Panc1 (cell line): ENCODE measurements at regions not wholly inside any gene's neighbourhood (a gene's known extent, or its start where the extent isn't known, plus 50 kb on each side); places are given as distances from the start of the nearest gene placed in this dataset.

ENCODE experiments used
- ATAC-seq: fragments of 200-7000 bp; cut with Tn5 transposase; 2 replicates; pipeline ENCODE4 v1.9.1; 2020; ENCODE audit warnings: mild to moderate bottlenecking, moderate library complexity
- BruUV-seq: library from RNA; stranded (reverse); fragments of 400-500 nt; replicated peaks from 2 replicates; lab custom pipeline; 2021; lab: Mats Ljungman, UMichigan
- CTCF ChIA-PET: fragments of 300-600 bp; sonication (Branson Sonifier 250); formaldehyde crosslinking; loops from one replicate; lab custom pipeline; 2022; ENCODE audit warnings: antibody characterized with exemption; lab: Charles Lee
- POLR2A ChIA-PET: fragments of 300-600 bp; sonication (Branson Sonifier 250); formaldehyde crosslinking; loops from one replicate; lab custom pipeline; 2022; ENCODE audit warnings: antibody characterized with exemption; lab: Charles Lee
- DNase-seq: peaks from one replicate; pipeline ENCODE4 v3.0.0-alpha.2; 2010; ENCODE audit warnings: low read depth, low spot score
- H3K27ac ChIP-seq: 2 replicates; pipeline ENCODE4 v1.5.1; 2011; ENCODE audit warnings: mild to moderate bottlenecking, low read length, inconsistent platforms
- H3K27me3 ChIP-seq: fragments of 200-500 bp; sonication (Bioruptor generic); 2 replicates; pipeline ENCODE4 v1.6.0; 2014; ENCODE audit warnings: low read length, inconsistent platforms; ENCODE audit not compliant: control insufficient read depth, insufficient read depth
- H3K36me3 ChIP-seq: fragments of 200-500 bp; sonication (Bioruptor generic); 2 replicates; pipeline ENCODE4 v1.5.1; 2014; ENCODE audit warnings: inconsistent platforms, mild to moderate bottlenecking, low read length, moderate library complexity; ENCODE audit not compliant: control insufficient read depth, insufficient read depth
- H3K4me1 ChIP-seq: 2 replicates; pipeline ENCODE4 v1.5.1; 2011; ENCODE audit warnings: inconsistent platforms, mild to moderate bottlenecking, low read length, moderate library complexity; ENCODE audit not compliant: control insufficient read depth, insufficient read depth
- H3K4me3 ChIP-seq, 2 experiments: 2 replicates each; pipeline ENCODE4 v1.5.1; 2011 to 2012; ENCODE audit warnings: low read depth in 2 of 2, low read length in 2 of 2, mild to moderate bottlenecking in 2 of 2, inconsistent platforms in 1 of 2, moderate library complexity in 1 of 2
- H3K9me3 ChIP-seq: fragments of 200-500 bp; sonication (Bioruptor generic); 2 replicates; pipeline ENCODE4 v1.5.1; 2014; ENCODE audit warnings: low read depth, mild to moderate bottlenecking, inconsistent platforms, low read length, moderate library complexity; ENCODE audit not compliant: control insufficient read depth, insufficient read depth
- POLR2AphosphoS5 ChIP-seq: IDR thresholded peaks from 2 replicates; pipeline ENCODE4 v1.6.1; 2012; ENCODE audit warnings: mild to moderate bottlenecking, low read depth, low read length, moderate library complexity
- SIN3A ChIP-seq: IDR thresholded peaks from 2 replicates; pipeline ENCODE4 v1.6.1; 2012; ENCODE audit warnings: low read depth, mild to moderate bottlenecking, low read length, moderate library complexity, borderline replicate concordance; ENCODE audit not compliant: insufficient read depth
- TCF7L2 ChIP-seq: IDR thresholded peaks from 2 replicates; pipeline ENCODE4 v1.6.1; 2011; ENCODE audit warnings: mild to moderate bottlenecking, low read depth, low read length, inconsistent platforms
- in situ Hi-C: cut with HindIII; loops from 2 replicates; pipeline ENCODE4 v1.10.0; 2016; ENCODE audit warnings: low sequenced_read_pairs, low pct_unique_long_range_greater_than_20kb
- intact Hi-C: fragments of 100-400 bp; cut with micrococcal nuclease; formaldehyde crosslinking; loops from one replicate; pipeline ENCODE4 v1.10.0; 2022; ENCODE audit not compliant: unreplicated experiment
- TF ChIP-seq, protein P1 (sequence below), 2 experiments: IDR thresholded peaks; 2 replicates each; pipeline ENCODE4 v1.6.1; 2011 to 2012; ENCODE audit warnings: low read depth in 2 of 2, control low read depth in 1 of 2, low read length in 1 of 2, mild to moderate bottlenecking in 1 of 2, moderate library complexity in 1 of 2; ENCODE audit not compliant: insufficient read depth in 1 of 2
- TF ChIP-seq, protein P2 (sequence below): fragments of 450-650 bp; IDR thresholded peaks from 2 replicates; pipeline ENCODE4 v1.5.1; 2017; ENCODE audit warnings: mild to moderate bottlenecking

DNA sequence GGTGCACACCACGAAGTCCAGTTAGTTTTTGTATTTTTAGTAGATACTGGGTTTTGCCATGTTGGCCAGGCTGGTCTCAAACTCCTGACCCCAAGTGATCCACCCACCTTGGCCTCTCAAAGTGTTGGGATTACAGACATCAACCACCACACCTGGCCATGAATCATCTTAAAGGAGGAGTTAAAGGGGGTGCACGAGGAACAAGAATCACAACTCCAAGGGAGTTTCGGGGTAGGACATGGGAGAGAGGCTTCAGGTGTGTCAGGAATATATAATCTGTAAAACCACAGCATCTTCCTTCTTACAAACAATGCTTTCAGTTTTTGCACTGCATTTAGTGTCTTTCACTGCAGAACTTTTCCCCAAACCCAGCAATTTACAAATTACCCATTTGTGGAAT lies 137.4 kb upstream of the SGK1 start:
- Histone ChIP-seq H3K9me3 (no peaks in the 10 kb centered on the region), H3K36me3 (no peaks in the 10 kb centered on the region), H3K4me3 (no peak overlapping the region), H3K27ac (no peak overlapping the region), H3K4me1 (no peaks in the 10 kb centered on the region), H3K27me3 (no peaks in the 10 kb centered on the region)
- no peak for DNase-seq
- in situ Hi-C loops (no loop called here), intact Hi-C loops (no loop called here)
- ChIA-PET CTCF (no interaction called here), POLR2A (no interaction called here)
- no peak for ATAC-seq
- TF ChIP-seq, protein P1, sequence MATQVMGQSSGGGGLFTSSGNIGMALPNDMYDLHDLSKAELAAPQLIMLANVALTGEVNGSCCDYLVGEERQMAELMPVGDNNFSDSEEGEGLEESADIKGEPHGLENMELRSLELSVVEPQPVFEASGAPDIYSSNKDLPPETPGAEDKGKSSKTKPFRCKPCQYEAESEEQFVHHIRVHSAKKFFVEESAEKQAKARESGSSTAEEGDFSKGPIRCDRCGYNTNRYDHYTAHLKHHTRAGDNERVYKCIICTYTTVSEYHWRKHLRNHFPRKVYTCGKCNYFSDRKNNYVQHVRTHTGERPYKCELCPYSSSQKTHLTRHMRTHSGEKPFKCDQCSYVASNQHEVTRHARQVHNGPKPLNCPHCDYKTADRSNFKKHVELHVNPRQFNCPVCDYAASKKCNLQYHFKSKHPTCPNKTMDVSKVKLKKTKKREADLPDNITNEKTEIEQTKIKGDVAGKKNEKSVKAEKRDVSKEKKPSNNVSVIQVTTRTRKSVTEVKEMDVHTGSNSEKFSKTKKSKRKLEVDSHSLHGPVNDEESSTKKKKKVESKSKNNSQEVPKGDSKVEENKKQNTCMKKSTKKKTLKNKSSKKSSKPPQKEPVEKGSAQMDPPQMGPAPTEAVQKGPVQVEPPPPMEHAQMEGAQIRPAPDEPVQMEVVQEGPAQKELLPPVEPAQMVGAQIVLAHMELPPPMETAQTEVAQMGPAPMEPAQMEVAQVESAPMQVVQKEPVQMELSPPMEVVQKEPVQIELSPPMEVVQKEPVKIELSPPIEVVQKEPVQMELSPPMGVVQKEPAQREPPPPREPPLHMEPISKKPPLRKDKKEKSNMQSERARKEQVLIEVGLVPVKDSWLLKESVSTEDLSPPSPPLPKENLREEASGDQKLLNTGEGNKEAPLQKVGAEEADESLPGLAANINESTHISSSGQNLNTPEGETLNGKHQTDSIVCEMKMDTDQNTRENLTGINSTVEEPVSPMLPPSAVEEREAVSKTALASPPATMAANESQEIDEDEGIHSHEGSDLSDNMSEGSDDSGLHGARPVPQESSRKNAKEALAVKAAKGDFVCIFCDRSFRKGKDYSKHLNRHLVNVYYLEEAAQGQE (IDR thresholded peaks at IDR 0.05; ENCODE audit: insufficient read depth in 1 of 2, low read depth in 2 of 2, low read length in 1 of 2) = no peak
- TF ChIP-seq SIN3A = no peak
- no peak for TF ChIP-seq POLR2AphosphoS5
- TF ChIP-seq TCF7L2 = no peak
- TF ChIP-seq, protein P2, sequence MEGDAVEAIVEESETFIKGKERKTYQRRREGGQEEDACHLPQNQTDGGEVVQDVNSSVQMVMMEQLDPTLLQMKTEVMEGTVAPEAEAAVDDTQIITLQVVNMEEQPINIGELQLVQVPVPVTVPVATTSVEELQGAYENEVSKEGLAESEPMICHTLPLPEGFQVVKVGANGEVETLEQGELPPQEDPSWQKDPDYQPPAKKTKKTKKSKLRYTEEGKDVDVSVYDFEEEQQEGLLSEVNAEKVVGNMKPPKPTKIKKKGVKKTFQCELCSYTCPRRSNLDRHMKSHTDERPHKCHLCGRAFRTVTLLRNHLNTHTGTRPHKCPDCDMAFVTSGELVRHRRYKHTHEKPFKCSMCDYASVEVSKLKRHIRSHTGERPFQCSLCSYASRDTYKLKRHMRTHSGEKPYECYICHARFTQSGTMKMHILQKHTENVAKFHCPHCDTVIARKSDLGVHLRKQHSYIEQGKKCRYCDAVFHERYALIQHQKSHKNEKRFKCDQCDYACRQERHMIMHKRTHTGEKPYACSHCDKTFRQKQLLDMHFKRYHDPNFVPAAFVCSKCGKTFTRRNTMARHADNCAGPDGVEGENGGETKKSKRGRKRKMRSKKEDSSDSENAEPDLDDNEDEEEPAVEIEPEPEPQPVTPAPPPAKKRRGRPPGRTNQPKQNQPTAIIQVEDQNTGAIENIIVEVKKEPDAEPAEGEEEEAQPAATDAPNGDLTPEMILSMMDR = no peak
- BruUV-seq = no TSS peak

DNA sequence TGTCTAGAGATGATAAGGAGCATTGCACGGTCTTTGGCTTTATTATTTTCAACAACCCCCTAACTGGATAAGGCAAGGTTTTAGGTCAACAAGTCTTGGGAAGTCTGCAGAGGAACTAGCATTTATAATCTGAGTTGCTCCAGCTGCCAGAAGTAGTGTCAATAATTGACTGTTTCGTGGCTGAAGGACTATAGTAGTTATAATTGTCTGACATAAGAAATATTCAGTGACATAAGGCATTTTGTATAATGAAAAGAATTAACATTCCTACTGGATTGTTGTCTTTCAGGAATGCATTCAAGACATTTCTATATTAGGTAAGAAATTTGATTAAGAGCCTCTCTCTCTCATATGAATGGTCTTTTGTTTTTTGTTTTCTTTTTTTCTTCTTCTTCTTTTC lies 136.9 kb upstream of the SGK1 start:
- BruUV-seq = no TSS peak
- ChIA-PET POLR2A (no interaction called here), CTCF (no interaction called here)
- Histone ChIP-seq H3K27me3 (no peaks in the 10 kb centered on the region), H3K27ac (no peak overlapping the region), H3K36me3 (no peaks in the 10 kb centered on the region), H3K4me1 (no peaks in the 10 kb centered on the region), H3K4me3 (no peak overlapping the region), H3K9me3 (no peaks in the 10 kb centered on the region)
- ATAC-seq = no peak
- in situ Hi-C loops (no loop called here), intact Hi-C loops (no loop called here)
- TF ChIP-seq, protein P1 (IDR thresholded peaks at IDR 0.05; ENCODE audit: insufficient read depth in 1 of 2, low read depth in 2 of 2, low read length in 1 of 2) = no peak
- TF ChIP-seq, protein P2 = no peak
- no peak for TF ChIP-seq TCF7L2
- TF ChIP-seq SIN3A = no peak
- TF ChIP-seq POLR2AphosphoS5 = no peak
- DNase-seq = no peak
